ENCODE measurements at regions not wholly inside any gene's neighbourhood (a gene's known extent, or its start where the extent isn't known, plus 50 kb on each side); places are given as distances from the start of the nearest gene placed in this dataset.

DNA sequence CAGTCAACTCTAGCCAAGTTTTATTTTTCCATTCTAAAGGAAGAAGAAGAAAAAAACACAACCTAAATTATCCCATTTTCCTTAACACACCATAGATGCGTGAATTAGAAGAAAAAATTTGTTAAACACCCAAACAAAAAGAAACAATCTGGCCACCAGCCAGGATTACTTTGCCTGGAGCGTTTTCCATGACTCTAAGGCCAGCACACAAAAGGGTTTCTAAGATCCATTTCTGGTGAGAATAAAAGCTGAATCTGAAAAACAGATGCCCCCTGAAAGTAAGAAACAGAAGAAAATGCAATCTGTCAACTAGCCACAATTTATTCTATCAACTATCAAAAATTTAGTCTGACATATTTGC lies 267.2 kb upstream of the SULF2 start:
- no TSS peak for BruUV-seq (replicated peaks)
- CTCF ChIA-PET (ENCODE audit: low intra/inter-chr PET ratio, low total read pairs), result no interaction called here
- intact Hi-C loops (cut with micrococcal nuclease; ENCODE audit: unreplicated experiment) (no loop called here), in situ Hi-C loops (cut with HindIII; ENCODE audit: extremely low pct_ligation_motif_present, low pct_unique_long_range_greater_than_20kb) (no loop called here)
- H3K79me2 ChIP-seq (ENCODE audit: insufficient read depth, low read length), result no peaks in the 10 kb centered on the region
- no peaks in the 10 kb centered on the region for H3K9me3 ChIP-seq (ENCODE audit: low read length)
- ATAC-seq, result no peak
- TF ChIP-seq, protein P1, sequence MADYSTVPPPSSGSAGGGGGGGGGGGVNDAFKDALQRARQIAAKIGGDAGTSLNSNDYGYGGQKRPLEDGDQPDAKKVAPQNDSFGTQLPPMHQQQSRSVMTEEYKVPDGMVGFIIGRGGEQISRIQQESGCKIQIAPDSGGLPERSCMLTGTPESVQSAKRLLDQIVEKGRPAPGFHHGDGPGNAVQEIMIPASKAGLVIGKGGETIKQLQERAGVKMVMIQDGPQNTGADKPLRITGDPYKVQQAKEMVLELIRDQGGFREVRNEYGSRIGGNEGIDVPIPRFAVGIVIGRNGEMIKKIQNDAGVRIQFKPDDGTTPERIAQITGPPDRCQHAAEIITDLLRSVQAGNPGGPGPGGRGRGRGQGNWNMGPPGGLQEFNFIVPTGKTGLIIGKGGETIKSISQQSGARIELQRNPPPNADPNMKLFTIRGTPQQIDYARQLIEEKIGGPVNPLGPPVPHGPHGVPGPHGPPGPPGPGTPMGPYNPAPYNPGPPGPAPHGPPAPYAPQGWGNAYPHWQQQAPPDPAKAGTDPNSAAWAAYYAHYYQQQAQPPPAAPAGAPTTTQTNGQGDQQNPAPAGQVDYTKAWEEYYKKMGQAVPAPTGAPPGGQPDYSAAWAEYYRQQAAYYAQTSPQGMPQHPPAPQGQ (CRISPR knock-in tag; IDR thresholded peaks at IDR 0.05; ENCODE audit: borderline replicate concordance), result no peak
- TF ChIP-seq ZNF138 (CRISPR knock-in tag; IDR thresholded peaks at IDR 0.05; ENCODE audit: low read depth), result no peak
- no peak for TF ChIP-seq IRF9 (CRISPR knock-in tag; IDR thresholded peaks at IDR 0.05; ENCODE audit: borderline replicate concordance)
- TF ChIP-seq SATB2 (CRISPR knock-in tag; IDR thresholded peaks at IDR 0.05), result no peak
- TF ChIP-seq POLR2A (IDR thresholded peaks at IDR 0.05; ENCODE audit: insufficient read depth in 1 of 2, low read depth in 2 of 2, low read length in 2 of 2), result no peak
- TF ChIP-seq ZNF432 (CRISPR knock-in tag; IDR thresholded peaks at IDR 0.05; ENCODE audit: borderline replicate concordance), result no peak
- no peak for TF ChIP-seq ZNF143 (CRISPR knock-in tag; IDR thresholded peaks at IDR 0.05)
- TF ChIP-seq TRAFD1 (CRISPR knock-in tag; IDR thresholded peaks at IDR 0.05; ENCODE audit: borderline replicate concordance), result no peak
- TF ChIP-seq HOXA3 (CRISPR knock-in tag; IDR thresholded peaks at IDR 0.05), result no peak
- TF ChIP-seq DNMT1 (CRISPR knock-in tag; IDR thresholded peaks at IDR 0.05), result no peak
- TF ChIP-seq ZNF724P (CRISPR knock-in tag; IDR thresholded peaks at IDR 0.05; ENCODE audit: borderline replicate concordance), result no peak
- TF ChIP-seq ARNT2 (CRISPR knock-in tag; IDR thresholded peaks at IDR 0.05; ENCODE audit: low read depth), result no peak
- POLR2A ChIA-PET, result no interaction called here
- no peak for DNase-seq (ENCODE audit: low spot score)
- no peak overlapping the region for H2AFZ ChIP-seq (ENCODE audit: low read length)
- H3K4me3 ChIP-seq (replicated peaks in 1 of 3; ENCODE audit: insufficient read depth in 1 of 3, low read depth in 2 of 3, low read length in 3 of 3), result no peak overlapping the region
- no peaks in the 10 kb centered on the region; a peak in 1 of 5 replicates for H3K27me3 ChIP-seq (ENCODE audit: control insufficient read depth in 1 of 2, insufficient read depth in 2 of 2, low read length in 2 of 2)
- no peak overlapping the region for H3K27ac ChIP-seq (ENCODE audit: extremely low read length, insufficient read depth, low read length)
- H4K20me1 ChIP-seq (ENCODE audit: insufficient read depth, low read length), result no peaks in the 10 kb centered on the region
- no peak overlapping the region for H3K4me2 ChIP-seq (ENCODE audit: low read depth, low read length)
- no peaks in the 10 kb centered on the region for H3K4me1 ChIP-seq (ENCODE audit: insufficient read depth, low read length)
- WGBS (ENCODE audit: low lambda C conversion rate), result 4% methylated on average over 2 of the region's 2 CpGs
- no peak for FAIRE-seq
- H3K36me3 ChIP-seq (replicated peaks in 1 of 2; ENCODE audit: control insufficient read depth in 1 of 2, insufficient read depth in 2 of 2, low read length in 2 of 2), result no peaks in the 10 kb centered on the region
- H3K9ac ChIP-seq (ENCODE audit: insufficient read depth, low read depth, low read length), result no peak overlapping the region
